Neuronal stem cell (in vitro differentiated cells): ENCODE measurements at regions not wholly inside any gene's neighbourhood (a gene's known extent, or its start where the extent isn't known, plus 50 kb on each side); places are given as distances from the start of the nearest gene placed in this dataset.

Experiments used
- DNase-seq: peaks from one replicate; pipeline ENCODE4 v3.0.0-alpha.2; 2013; ENCODE audit warnings: low spot score
- H2AFZ ChIP-seq: one replicate; pipeline ENCODE4 v1.6.1; 2013; ENCODE audit warnings: mild to moderate bottlenecking, low read length, inconsistent platforms
- H2AK5ac ChIP-seq: 2 replicates; pipeline ENCODE4 v1.6.1; 2013; ENCODE audit warnings: low read depth, mild to moderate bottlenecking, inconsistent platforms, low read length, moderate library complexity, mixed read lengths
- H2BK120ac ChIP-seq: 2 replicates; pipeline ENCODE4 v1.6.1; 2013; ENCODE audit warnings: low read depth, mild to moderate bottlenecking, inconsistent platforms, low read length, moderate library complexity, mixed read lengths
- H2BK12ac ChIP-seq: one replicate; pipeline ENCODE4 v1.6.1; 2013; ENCODE audit warnings: low read length, inconsistent platforms
- H2BK15ac ChIP-seq: 2 replicates; pipeline ENCODE4 v1.6.1; 2013; ENCODE audit warnings: mild to moderate bottlenecking, low read length, inconsistent platforms, mixed read lengths
- H2BK5ac ChIP-seq: one replicate; pipeline ENCODE4 v1.6.1; 2013; ENCODE audit warnings: inconsistent platforms, mild to moderate bottlenecking, low read length, moderate library complexity
- H3K14ac ChIP-seq: one replicate; pipeline ENCODE4 v1.6.1; 2013; ENCODE audit warnings: low read length, inconsistent platforms
- H3K18ac ChIP-seq: 2 replicates; pipeline ENCODE4 v1.6.1; 2013; ENCODE audit warnings: low read length, inconsistent platforms
- H3K23ac ChIP-seq: 2 replicates; pipeline ENCODE4 v1.6.1; 2013; ENCODE audit warnings: low read depth, mild to moderate bottlenecking, mixed read lengths, low read length, inconsistent platforms; ENCODE audit not compliant: poor library complexity
- H3K27ac ChIP-seq: replicated peaks from 3 replicates; pipeline ENCODE4 v1.5.1; 2013; ENCODE audit warnings: low read length, inconsistent platforms
- H3K27me3 ChIP-seq, 3 experiments: 2 replicates each; pipeline ENCODE4 v1.6.1; 2013; ENCODE audit warnings: low read length in 3 of 3, mild to moderate bottlenecking in 2 of 3, inconsistent platforms in 1 of 3, low read depth in 1 of 3, mixed read lengths in 1 of 3, moderate library complexity in 1 of 3; ENCODE audit not compliant: control insufficient read depth in 3 of 3, insufficient read depth in 3 of 3
- H3K36me3 ChIP-seq, 2 donors: replicated peaks in 1 of 2; 2 replicates each; pipeline ENCODE4 v1.6.1; 2013; ENCODE audit warnings: low read length in 2 of 2; ENCODE audit not compliant: control insufficient read depth in 2 of 2, insufficient read depth in 2 of 2
- H3K4ac ChIP-seq: 2 replicates; pipeline ENCODE4 v1.6.1; 2013; ENCODE audit warnings: inconsistent platforms, mild to moderate bottlenecking, low read length, moderate library complexity
- H3K4me1 ChIP-seq, 2 donors: 1 replicate in 1 of 2; 2 replicates in 1 of 2; pipeline ENCODE4 v1.6.1; 2013; ENCODE audit warnings: low read length in 2 of 2, low read depth in 1 of 2; ENCODE audit not compliant: control insufficient read depth in 2 of 2, insufficient read depth in 1 of 2
- H3K4me2 ChIP-seq: one replicate; pipeline ENCODE4 v1.6.1; 2013; ENCODE audit warnings: mild to moderate bottlenecking, low read length, inconsistent platforms; ENCODE audit not compliant: insufficient read depth, poor library complexity, severe bottlenecking
- H3K4me3 ChIP-seq, 2 donors: 2 replicates each; pipeline ENCODE4 v1.5.1; 2013; ENCODE audit warnings: low read length in 2 of 2, mild to moderate bottlenecking in 2 of 2, inconsistent platforms in 1 of 2, moderate library complexity in 1 of 2
- H3K79me1 ChIP-seq: one replicate; pipeline ENCODE4 v1.6.1; 2013; ENCODE audit warnings: low read depth, mild to moderate bottlenecking, inconsistent platforms, low read length, moderate library complexity
- H3K9ac ChIP-seq: one replicate; pipeline ENCODE4 v1.6.1; 2013; ENCODE audit warnings: mild to moderate bottlenecking, low read depth, low read length, inconsistent platforms; ENCODE audit not compliant: poor library complexity
- H3K9me3 ChIP-seq, 2 donors: replicated peaks in 1 of 2; 2 replicates each; pipeline versions ENCODE3 to v1.6.1; 2013; ENCODE audit warnings: low read length in 2 of 2, mild to moderate bottlenecking in 2 of 2, inconsistent platforms in 1 of 2, low read depth in 1 of 2, mixed read lengths in 1 of 2, moderate library complexity in 1 of 2; ENCODE audit not compliant: control insufficient read depth in 2 of 2, insufficient read depth in 1 of 2
- H4K8ac ChIP-seq: one replicate; pipeline ENCODE4 v1.6.1; 2013; ENCODE audit warnings: low read depth, mild to moderate bottlenecking, inconsistent platforms, low read length, moderate library complexity
- H4K91ac ChIP-seq: one replicate; pipeline ENCODE4 v1.6.1; 2013; ENCODE audit warnings: low read length, low read depth, mild to moderate bottlenecking, inconsistent platforms; ENCODE audit not compliant: poor library complexity
- WGBS, 2 donors: extraction: QIAGEN DNeasy Blood & Tissue Kit; methylation state at CpG; one replicate each; pipeline ENCODE4 v1.1.7; 2013; ENCODE audit warnings: missing lambda C conversion rate in 2 of 2, mixed read lengths in 1 of 2; ENCODE audit not compliant: insufficient read length in 2 of 2, insufficient replicate concordance in 1 of 2; ENCODE audit errors: extremely low coverage in 2 of 2; 5-methylcytosine and 5-hydroxymethylcytosine counted together

GRCh38 chr7:15855525-15856109 is 169.1 kb upstream of the MEOX2 start:
- no peaks in the 10 kb centered on the region for H3K4me1 ChIP-seq
- H3K9ac ChIP-seq = no peak overlapping the region
- H4K91ac ChIP-seq = no peak overlapping the region
- no peak overlapping the region for H3K23ac ChIP-seq
- no peak overlapping the region for H2BK12ac ChIP-seq
- no CpG with 5 or more reads among the region's 6 CpGs for WGBS, 2 donors
- H4K8ac ChIP-seq = no peak overlapping the region
- H3K18ac ChIP-seq = no peak overlapping the region
- H2AK5ac ChIP-seq = no peak overlapping the region
- no peak overlapping the region for H2BK15ac ChIP-seq
- H3K4me3 ChIP-seq = no peak overlapping the region
- H2BK5ac ChIP-seq = no peak overlapping the region
- no peaks in the 10 kb centered on the region for H3K9me3 ChIP-seq
- no peak overlapping the region for H3K14ac ChIP-seq
- H3K27me3 ChIP-seq = no peaks in the 10 kb centered on the region
- no peak overlapping the region for H2AFZ ChIP-seq
- H3K27ac ChIP-seq = no peak overlapping the region
- H3K4me2 ChIP-seq = no peak overlapping the region
- H2BK120ac ChIP-seq = no peak overlapping the region
- DNase-seq = no peak
- H3K36me3 ChIP-seq = no peaks in the 10 kb centered on the region
- no peak overlapping the region for H3K4ac ChIP-seq
- no peaks in the 10 kb centered on the region for H3K79me1 ChIP-seq

GRCh38 chr7:15854841-15855524 is 168.5 kb upstream of the MEOX2 start:
- no peaks in the 10 kb centered on the region for H3K27me3 ChIP-seq
- no peak overlapping the region for H2BK12ac ChIP-seq

GRCh38 chr7:15853832-15854470 is 167.5 kb upstream of the MEOX2 start:
- Histone ChIP-seq H2BK5ac (no peak overlapping the region), H3K27me3 (no peaks in the 10 kb centered on the region), H3K23ac (no peak overlapping the region), H2AFZ (no peak overlapping the region), H3K79me1 (no peaks in the 10 kb centered on the region), H2AK5ac (no peak overlapping the region), H3K4ac (no peak overlapping the region), H3K4me1 (no peaks in the 10 kb centered on the region), H3K9me3 (no peaks in the 10 kb centered on the region), H3K4me3 (no peak overlapping the region), H3K4me2 (no peak overlapping the region), H3K27ac (no peak overlapping the region), H4K91ac (no peak overlapping the region), H3K14ac (no peak overlapping the region), H3K9ac (no peak overlapping the region), H3K36me3 (no peaks in the 10 kb centered on the region), H2BK120ac (no peak overlapping the region), H4K8ac (no peak overlapping the region), H2BK12ac (no peak overlapping the region), H3K18ac (no peak overlapping the region), H2BK15ac (no peak overlapping the region)
- DNase-seq = no peak
- no CpG with 5 or more reads among the region's 2 CpGs for WGBS, 2 donors

More at GRCh38 chr7:15854841-15855524, 168.5 kb upstream of the MEOX2 start:
- no CpG with 5 or more reads among the region's 4 CpGs for WGBS, 2 donors
- Histone ChIP-seq H2BK120ac (no peak overlapping the region), H3K4me2 (no peak overlapping the region), H2BK15ac (no peak overlapping the region), H2AK5ac (no peak overlapping the region), H3K23ac (no peak overlapping the region), H3K4ac (no peak overlapping the region), H2BK5ac (no peak overlapping the region), H4K91ac (no peak overlapping the region), H3K9ac (no peak overlapping the region), H3K4me3 (no peak overlapping the region), H3K18ac (no peak overlapping the region), H2AFZ (no peak overlapping the region), H4K8ac (no peak overlapping the region), H3K14ac (no peak overlapping the region), H3K27ac (no peak overlapping the region), H3K4me1 (no peaks in the 10 kb centered on the region), H3K79me1 (no peaks in the 10 kb centered on the region), H3K36me3 (no peaks in the 10 kb centered on the region), H3K9me3 (no peaks in the 10 kb centered on the region)
- DNase-seq = no peak

- Histone ChIP-seq H3K4me1 (no peaks in the 10 kb centered on the region), H3K18ac (no peak overlapping the region), H2AFZ (no peak overlapping the region), H3K27me3 (no peaks in the 10 kb centered on the region), H2BK12ac (no peak overlapping the region), H4K8ac (no peak overlapping the region), H3K4me2 (no peak overlapping the region), H2BK15ac (no peak overlapping the region), H3K79me1 (no peaks in the 10 kb centered on the region), H3K9me3 (no peaks in the 10 kb centered on the region), H3K4ac (no peak overlapping the region), H3K9ac (no peak overlapping the region), H2AK5ac (no peak overlapping the region), H2BK5ac (no peak overlapping the region), H2BK120ac (no peak overlapping the region), H3K4me3 (no peak overlapping the region), H4K91ac (no peak overlapping the region), H3K23ac (no peak overlapping the region), H3K36me3 (no peaks in the 10 kb centered on the region), H3K14ac (no peak overlapping the region), H3K27ac (no peak overlapping the region)
- DNase-seq = no peak
- no CpG with 5 or more reads among the region's 6 CpGs for WGBS, 2 donors
Measured at GRCh38 chr7:15851201-15851600, 164.7 kb upstream of the MEOX2 start.
